Activated CD8-positive, alpha-beta memory T cell treated with anti-CD3 and anti-CD28 coated beads, Interleukin-2, amount 50 U/mL, for 24 hours (primary cell): ENCODE measurements at regions not wholly inside any gene's neighbourhood (a gene's known extent, or its start where the extent isn't known, plus 50 kb on each side); places are given as distances from the start of the nearest gene placed in this dataset.

Experiments used
- DNase-seq: peaks from one replicate; pipeline ENCODE4 v3.0.0-alpha.2; 2020; ENCODE audit errors: extremely low read depth

- DNase-seq, result no peak
These were observed 64.6 kb downstream of the LINC01488 start for GRCh38 chr11:69545976-69546617.

DNA sequence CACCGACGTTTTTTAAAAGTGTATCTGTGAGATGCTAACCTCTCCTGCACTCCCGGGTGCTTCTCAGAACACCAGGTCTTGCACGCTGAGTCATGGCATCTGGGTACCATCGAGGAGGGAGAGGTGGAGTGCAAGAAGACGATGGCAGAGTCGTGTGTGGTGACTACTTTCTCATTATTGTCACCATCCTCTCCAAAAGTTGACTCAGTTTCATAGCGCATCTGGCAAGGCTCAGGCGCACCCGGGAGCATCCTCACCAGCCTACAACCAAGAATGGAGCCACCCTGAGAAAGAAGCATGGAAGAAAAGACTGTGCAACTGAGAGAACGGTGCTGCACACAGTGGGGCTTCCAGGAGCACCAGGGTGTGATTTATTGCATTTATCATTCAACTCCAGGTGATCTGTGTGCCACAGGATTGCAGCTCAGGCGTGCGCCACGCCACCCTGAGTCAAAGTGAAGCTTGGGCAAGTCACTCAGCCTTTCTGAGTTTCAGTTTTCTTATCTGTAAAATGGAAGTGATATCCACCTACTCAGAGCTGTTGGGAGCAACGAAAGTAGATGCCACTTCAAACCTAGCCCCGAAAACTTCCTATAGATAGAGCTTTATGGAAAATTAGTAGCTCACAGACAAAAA, 65.4 kb downstream of the LINC01488 start:
- peak; percentile 17 for DNase-seq

- no peak for DNase-seq
These were observed 69.4 kb downstream of the LINC01488 start for GRCh38 chr11:69550846-69551245.

DNA sequence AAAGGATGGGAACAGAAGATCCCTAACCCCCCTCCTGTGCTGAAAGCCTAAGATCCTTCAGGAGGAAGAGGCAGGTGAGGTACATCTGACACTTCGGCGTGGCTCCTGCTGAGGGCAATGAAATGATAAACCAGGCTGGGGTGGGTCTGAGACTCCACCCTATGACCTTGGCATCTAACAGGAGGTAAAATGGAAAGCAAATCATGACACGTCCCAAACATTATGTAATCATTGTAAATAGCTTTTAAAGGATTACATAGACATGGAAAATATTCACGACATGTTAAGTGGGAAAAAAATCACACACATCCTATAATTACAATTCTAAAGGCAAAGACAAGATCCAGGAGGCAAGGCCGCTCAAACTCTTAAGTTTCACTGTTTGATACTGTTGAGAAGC, 70.5 kb downstream of the LINC01488 start:
- no peak for DNase-seq

- DNase-seq, result no peak
These were observed 71.5 kb downstream of the LINC01488 start for GRCh38 chr11:69552951-69553350.

- DNase-seq, result no peak
These were observed 72.2 kb downstream of the LINC01488 start for GRCh38 chr11:69553416-69554357.

DNA sequence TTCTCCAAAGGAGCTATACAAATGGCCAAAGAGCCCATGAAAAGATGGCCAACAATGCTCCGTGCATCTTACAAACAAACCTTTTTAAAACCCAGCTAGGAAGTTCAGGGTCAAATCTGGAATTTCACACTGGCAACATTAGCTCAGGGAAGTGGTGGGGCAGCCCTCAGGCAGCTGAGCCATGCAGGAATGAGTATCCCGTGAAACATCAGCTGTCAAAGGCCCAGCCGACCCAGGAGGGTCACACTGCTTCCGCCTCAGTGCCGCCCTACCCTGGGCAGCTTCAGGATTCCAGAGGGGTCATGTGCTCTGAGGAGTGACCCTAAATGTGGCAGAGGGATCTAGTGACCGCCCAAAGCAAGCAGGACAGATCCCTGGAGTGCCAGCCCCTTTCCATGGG, 73.4 kb downstream of the LINC01488 start:
- no peak for DNase-seq

DNA sequence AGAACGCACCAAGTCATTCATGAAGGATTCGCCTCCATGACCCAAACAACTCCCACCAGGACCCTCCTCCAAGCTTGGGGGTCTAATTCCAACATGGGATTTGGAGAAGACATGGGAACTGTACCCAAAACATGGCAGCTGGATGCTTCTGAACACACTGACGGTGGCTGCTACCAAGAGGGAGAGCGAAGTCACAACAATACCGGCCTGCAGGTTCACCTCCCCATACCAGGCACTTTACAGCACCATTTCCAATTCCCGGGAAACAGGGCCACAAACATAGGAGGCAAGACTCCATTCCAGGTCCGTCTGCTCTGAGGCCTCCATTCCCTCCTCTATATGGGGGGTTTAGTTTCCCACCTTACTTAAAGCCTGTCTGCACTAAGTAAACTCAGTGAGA, 75.8 kb downstream of the LINC01488 start:
- DNase-seq, result no peak

DNA sequence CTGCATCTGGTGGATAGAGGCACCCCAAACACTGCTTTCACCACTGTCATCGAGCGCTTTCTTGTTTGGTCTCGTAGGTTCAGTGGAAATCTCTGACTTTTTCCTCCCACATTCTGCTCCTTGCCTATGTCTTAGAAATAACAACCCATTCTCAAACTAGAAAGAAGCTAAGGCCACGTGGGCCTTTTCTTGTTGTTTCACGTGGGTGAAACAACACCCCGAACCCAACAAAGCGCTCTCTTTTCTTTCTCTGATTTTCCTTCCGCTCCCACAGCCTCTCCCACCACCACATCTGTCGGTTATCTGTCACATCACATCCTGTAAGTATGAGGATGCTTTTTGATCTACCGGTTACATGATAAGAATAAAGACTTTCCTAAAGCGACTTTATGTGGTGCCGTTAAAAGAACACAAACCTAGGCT, 77.1 kb downstream of the LINC01488 start:
- DNase-seq, result no peak

DNA sequence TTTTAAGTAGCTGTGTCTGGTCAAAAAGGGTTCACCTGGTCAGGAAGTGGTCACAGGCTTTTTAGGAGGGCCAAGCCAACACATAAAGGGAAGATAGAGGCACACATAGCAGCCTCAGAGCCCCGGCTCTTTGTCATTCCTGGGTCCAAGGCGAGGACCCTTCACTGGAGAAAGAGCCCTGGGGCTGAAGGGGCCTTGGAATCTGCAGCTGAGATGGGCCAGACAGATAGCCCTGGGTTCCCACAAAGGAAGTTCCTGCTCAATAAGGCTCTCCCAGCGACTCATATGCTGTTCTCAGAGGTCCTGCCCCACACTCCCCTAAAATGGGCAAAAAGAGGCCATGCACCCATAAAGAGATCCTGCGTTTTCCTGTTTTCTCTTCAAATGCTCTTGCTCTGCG, 77.7 kb downstream of the LINC01488 start:
- no peak for DNase-seq

DNA sequence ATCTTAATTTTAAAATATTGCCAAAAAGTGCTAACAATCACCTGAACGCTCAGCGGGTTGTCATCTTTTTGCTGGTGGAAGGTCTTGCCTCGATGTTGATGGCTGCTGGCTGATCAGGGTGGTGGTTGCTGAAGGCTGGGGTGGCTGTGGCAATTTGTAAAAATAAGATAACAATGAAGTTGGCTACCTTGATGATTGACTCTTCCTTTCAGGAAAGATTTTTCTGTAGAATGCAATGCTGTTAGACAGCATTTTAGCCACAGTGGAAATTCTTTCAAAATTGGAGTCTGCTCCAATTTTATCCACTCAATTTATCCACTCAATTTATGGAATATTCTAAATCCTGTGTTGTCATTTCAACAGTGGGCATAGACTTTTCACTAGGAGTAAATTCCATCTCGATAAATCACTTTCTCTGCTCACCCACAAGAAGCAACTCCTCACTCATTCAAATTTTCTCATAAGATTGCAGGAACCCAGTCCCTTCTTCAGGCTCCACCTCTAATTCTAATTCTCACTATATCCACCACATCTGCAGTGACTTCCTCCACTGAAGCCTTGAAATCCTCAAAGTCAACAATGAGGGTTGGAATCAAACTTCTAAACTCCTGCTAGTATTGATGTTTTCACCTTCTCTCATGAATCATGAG, 78.8 kb downstream of the LINC01488 start:
- DNase-seq, result no peak

DNA sequence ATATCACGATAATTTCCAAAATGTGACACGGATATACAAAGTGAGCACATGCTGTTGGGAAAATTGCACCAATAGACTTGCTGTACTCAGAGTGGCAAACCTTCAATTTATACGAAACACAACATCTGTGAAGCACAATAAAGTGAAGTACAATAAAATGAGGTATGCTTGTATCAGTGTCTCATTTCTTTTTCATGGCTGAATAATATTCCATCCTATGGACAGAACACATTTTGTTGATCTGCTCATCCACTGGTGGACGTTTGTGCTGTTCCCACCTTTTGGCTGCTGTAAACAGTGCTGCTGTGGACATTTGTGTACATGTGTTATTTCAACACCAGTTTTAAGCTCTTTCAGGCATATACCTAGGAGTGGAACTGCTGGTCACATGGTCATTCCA, 78.7 kb upstream of the CCND1 start:
- no peak for DNase-seq

- no peak for DNase-seq
These were observed 78.1 kb upstream of the CCND1 start for GRCh38 chr11:69562816-69563215.

DNA sequence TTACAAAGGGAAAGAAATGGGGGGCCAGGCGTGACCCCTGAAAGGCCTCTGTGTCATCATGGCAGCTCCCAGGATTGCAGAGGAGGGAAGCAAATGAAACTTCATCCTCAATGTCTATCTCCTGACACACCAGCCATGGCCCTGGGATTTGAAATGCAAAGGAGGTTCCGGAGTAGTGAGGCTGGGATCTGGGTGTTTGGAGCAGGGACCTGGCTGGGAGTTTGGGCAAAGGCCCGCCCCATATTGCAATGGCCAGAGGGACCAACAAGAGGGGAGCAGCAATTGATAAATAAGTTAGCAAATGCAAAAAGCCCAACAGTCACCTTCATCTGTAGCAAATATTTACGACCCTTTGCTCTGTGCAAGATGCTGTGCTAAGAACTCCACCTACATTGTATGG, 77.7 kb upstream of the CCND1 start:
- no peak for DNase-seq

DNA sequence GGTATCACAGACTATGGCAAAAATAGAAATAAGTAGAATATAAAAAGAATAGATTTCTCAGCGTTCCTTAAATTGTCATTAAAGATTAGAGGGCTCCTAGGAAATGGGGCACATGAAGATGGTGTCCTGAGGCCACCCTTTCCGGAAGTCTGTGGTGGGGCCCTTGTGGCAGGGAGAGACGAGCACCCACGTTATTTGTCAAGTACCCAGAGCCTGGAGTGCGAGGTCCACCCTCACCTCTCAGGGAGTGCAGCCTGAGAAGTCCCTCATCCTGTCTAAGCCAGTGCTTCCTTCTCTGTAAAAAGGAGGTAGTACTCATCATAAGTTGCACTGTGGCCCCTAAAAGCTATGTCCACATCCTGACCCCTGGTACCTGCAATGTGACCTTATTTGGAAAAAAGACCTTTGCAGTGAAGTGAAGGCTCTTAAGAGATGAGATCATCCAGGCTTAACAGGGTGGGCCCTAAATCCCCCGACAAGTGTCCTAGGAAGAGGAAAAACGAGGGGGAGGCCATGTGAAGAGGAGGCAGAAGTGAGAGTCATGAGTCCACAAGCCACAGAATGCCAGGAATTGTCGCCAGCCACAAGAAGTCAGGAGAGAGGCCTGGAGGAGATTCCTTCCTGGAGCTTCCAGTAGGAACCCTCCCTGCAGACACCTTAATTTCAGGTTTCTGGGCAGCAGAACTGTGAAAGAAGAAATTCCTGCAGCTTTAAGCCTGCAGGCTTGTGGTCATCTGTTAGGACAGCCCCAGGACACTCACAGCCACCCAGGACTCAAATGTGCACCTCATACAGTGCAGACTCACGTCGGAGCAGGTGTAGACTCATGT, 76.8 kb upstream of the CCND1 start:
- DNase-seq, result no peak

DNA sequence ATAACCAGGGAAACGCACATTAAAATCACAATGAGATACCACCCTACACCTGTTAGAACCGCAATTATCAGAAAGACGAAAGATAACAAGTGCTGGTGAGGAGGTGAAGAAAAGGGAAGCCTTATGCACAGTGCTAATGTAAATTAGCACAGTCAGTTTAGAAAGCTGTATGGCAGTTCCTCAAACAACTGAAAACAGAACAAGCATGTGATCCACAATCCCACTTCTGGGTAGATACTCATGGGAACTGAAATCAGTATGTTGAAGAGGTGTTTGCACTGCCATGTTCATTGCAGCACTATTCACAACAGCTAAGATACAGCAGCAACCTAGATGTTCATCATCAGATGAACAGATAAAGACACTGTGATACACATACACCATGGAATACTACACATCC, 75.0 kb upstream of the CCND1 start:
- no peak for DNase-seq

GRCh38 chr11:69567951-69568808, 72.8 kb upstream of the CCND1 start:
- DNase-seq, result no peak

DNA sequence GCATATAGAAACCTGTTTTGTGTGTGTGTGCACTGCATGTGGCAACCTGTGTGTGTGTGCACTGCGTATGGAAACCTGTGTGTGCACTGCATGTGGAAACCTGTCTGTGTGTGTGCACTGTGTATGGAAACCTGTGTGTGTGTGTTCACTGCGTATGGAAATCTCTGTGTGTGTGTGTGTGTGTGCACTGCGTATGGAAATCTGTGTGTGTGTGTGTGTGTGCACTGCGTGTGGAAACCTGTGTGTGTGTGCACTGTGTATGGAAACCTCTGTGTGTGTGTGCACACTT, 72.2 kb upstream of the CCND1 start:
- no peak for DNase-seq

GRCh38 chr11:69569306-69570200, 71.4 kb upstream of the CCND1 start:
- no peak for DNase-seq
